ENCODE measurements at regions not wholly inside any gene's neighbourhood (a gene's known extent, or its start where the extent isn't known, plus 50 kb on each side); places are given as distances from the start of the nearest gene placed in this dataset.

DNA sequence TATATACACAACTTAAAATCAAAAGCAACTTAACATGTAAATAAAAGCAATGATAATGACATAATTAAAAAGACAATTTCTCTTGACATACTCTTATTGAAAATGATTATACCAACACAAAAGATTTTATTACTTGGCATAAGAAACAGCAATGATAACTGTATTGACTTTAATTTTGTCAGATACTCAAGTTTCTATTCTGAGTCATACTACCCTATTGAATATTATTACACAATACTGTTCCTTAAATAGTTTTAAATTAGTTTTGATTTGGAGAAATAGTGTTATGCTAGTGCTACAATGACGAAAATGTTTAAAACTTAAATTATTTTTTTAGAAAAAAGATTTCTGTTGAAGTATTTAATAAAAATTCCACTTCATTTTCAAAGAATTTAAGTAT, 1319.3 kb upstream of the C9orf72 start:
- no TSS peak for BruUV-seq (replicated peaks)
- ChIA-PET POLR2A (no interaction called here), CTCF (ENCODE audit: low intra/inter-chr PET ratio, low total read pairs) (no interaction called here)
- no peaks in the 10 kb centered on the region for H4K20me1 ChIP-seq (ENCODE audit: insufficient read depth, low read length)
- no peak for DNase-seq (ENCODE audit: low spot score)
- H3K4me3 ChIP-seq (replicated peaks in 1 of 3; ENCODE audit: insufficient read depth in 1 of 3, low read depth in 2 of 3, low read length in 3 of 3) = no peak overlapping the region
- H3K27me3 ChIP-seq (ENCODE audit: control insufficient read depth in 1 of 2, insufficient read depth in 2 of 2, low read length in 2 of 2) = no peaks in the 10 kb centered on the region
- intact Hi-C loops (cut with micrococcal nuclease; ENCODE audit: unreplicated experiment) = no loop called here
- H3K4me1 ChIP-seq (ENCODE audit: insufficient read depth, low read length) = no peaks in the 10 kb centered on the region
- no peak overlapping the region for H2AFZ ChIP-seq (ENCODE audit: low read length)
- 3% methylated on average over 1 of the region's 1 CpG for WGBS (ENCODE audit: low lambda C conversion rate)
- no peaks in the 10 kb centered on the region for H3K9me3 ChIP-seq (ENCODE audit: low read length)
- no peak for ATAC-seq
- in situ Hi-C loops (cut with HindIII; ENCODE audit: extremely low pct_ligation_motif_present, low pct_unique_long_range_greater_than_20kb) = no loop called here
- no peak overlapping the region for H3K9ac ChIP-seq (ENCODE audit: insufficient read depth, low read depth, low read length)
- no peak overlapping the region for H3K4me2 ChIP-seq (ENCODE audit: low read depth, low read length)
- H3K27ac ChIP-seq (ENCODE audit: extremely low read length, insufficient read depth, low read length) = no peak overlapping the region
- H3K79me2 ChIP-seq (ENCODE audit: insufficient read depth, low read length) = no peaks in the 10 kb centered on the region
- no peaks in the 10 kb centered on the region for H3K36me3 ChIP-seq (replicated peaks in 1 of 2; ENCODE audit: control insufficient read depth in 1 of 2, insufficient read depth in 2 of 2, low read length in 2 of 2)
- no peak for FAIRE-seq
- TF ChIP-seq ZNF776 (CRISPR knock-in tag; IDR thresholded peaks at IDR 0.05) (no peak), BRD4 (CRISPR knock-in tag; IDR thresholded peaks at IDR 0.05) (no peak), ZNF567 (CRISPR knock-in tag; IDR thresholded peaks at IDR 0.05; ENCODE audit: borderline replicate concordance) (no peak), MZF1 (CRISPR knock-in tag; IDR thresholded peaks at IDR 0.05; ENCODE audit: borderline replicate concordance) (no peak), ZNF713 (CRISPR knock-in tag; IDR thresholded peaks at IDR 0.05) (no peak), CREB1 (IDR thresholded peaks at IDR 0.05) (no peak), CREB1 (CRISPR knock-in tag; IDR thresholded peaks at IDR 0.05) (no peak), ZZZ3 (CRISPR knock-in tag; IDR thresholded peaks at IDR 0.05; ENCODE audit: borderline replicate concordance) (no peak), CERS6 (CRISPR knock-in tag; IDR thresholded peaks at IDR 0.05) (no peak), ZNF446 (CRISPR knock-in tag; IDR thresholded peaks at IDR 0.05) (no peak), MBNL3 (CRISPR knock-in tag; conservative IDR thresholded peaks at IDR 0.05) (no peak), E2F2 (CRISPR knock-in tag; IDR thresholded peaks at IDR 0.05; ENCODE audit: borderline replicate concordance) (no peak), MTF2 (CRISPR knock-in tag; IDR thresholded peaks at IDR 0.05; ENCODE audit: borderline replicate concordance) (no peak), ZNF609 (CRISPR knock-in tag; IDR thresholded peaks at IDR 0.05; ENCODE audit: borderline replicate concordance) (no peak)
- TF ChIP-seq, protein P1, sequence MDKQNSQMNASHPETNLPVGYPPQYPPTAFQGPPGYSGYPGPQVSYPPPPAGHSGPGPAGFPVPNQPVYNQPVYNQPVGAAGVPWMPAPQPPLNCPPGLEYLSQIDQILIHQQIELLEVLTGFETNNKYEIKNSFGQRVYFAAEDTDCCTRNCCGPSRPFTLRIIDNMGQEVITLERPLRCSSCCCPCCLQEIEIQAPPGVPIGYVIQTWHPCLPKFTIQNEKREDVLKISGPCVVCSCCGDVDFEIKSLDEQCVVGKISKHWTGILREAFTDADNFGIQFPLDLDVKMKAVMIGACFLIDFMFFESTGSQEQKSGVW (CRISPR knock-in tag; IDR thresholded peaks at IDR 0.05; ENCODE audit: borderline replicate concordance) = no peak
- TF ChIP-seq, protein P2, sequence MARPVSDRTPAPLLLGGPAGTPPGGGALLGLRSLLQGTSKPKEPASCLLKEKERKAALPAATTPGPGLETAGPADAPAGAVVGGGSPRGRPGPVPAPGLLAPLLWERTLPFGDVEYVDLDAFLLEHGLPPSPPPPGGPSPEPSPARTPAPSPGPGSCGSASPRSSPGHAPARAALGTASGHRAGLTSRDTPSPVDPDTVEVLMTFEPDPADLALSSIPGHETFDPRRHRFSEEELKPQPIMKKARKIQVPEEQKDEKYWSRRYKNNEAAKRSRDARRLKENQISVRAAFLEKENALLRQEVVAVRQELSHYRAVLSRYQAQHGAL (CRISPR knock-in tag; IDR thresholded peaks at IDR 0.05; ENCODE audit: not compliant biosample characterization) = no peak
